ENCODE measurements at regions not wholly inside any gene's neighbourhood (a gene's known extent, or its start where the extent isn't known, plus 50 kb on each side); places are given as distances from the start of the nearest gene placed in this dataset.

- no peaks in the 10 kb centered on the region for H3K27me3 ChIP-seq (ENCODE audit: low read length)
- DNase-seq (no peak), ATAC-seq (no peak)
- H3K79me2 ChIP-seq (ENCODE audit: low read length), result no peaks in the 10 kb centered on the region
- H2AFZ ChIP-seq (ENCODE audit: low read length), result no peak overlapping the region
- H3K4me1 ChIP-seq (ENCODE audit: insufficient read depth, low read length), result peaks cover 47% of the 10 kb centered on the region
- H3K27ac ChIP-seq (ENCODE audit: low read length), result no peak overlapping the region
- H4K20me1 ChIP-seq (ENCODE audit: low read length), result no peaks in the 10 kb centered on the region
- CTCF ChIA-PET, result no interaction called here
- H3K36me3 ChIP-seq (ENCODE audit: low read depth, low read length), result no peaks in the 10 kb centered on the region
- H3F3A ChIP-seq (ENCODE audit: low read length, unreplicated experiment), result peaks cover 3% of the 10 kb centered on the region
- intact Hi-C loops (cut with micrococcal nuclease), result loop anchor here (10.0 kb wide), 1 partner anchor 107 kb away; no protein-coding TSS in a partner anchor
- H3K9me2 ChIP-seq (replicated peaks; ENCODE audit: low read length), result no peaks in the 10 kb centered on the region
- no TSS peak for BruUV-seq (replicated peaks)
- POLR2A ChIA-PET (ENCODE audit: unreplicated experiment), result no interaction called here
- H3K4me2 ChIP-seq (ENCODE audit: low read length), result no peak overlapping the region
- H3K4me3 ChIP-seq (ENCODE audit: low read length), result no peak overlapping the region
- H3K9ac ChIP-seq (ENCODE audit: low read length), result no peak overlapping the region
- TF ChIP-seq EZH2 (IDR thresholded peaks at IDR 0.05; ENCODE audit: low read length, unreplicated experiment) (no peak), CTCF (conservative IDR thresholded peaks at IDR 0.05; ENCODE audit: low read depth, low read length) (no peak), EZH2phosphoT487 (IDR thresholded peaks at IDR 0.05; ENCODE audit: borderline replicate concordance, low read length) (no peak)
- H3K9me3 ChIP-seq (ENCODE audit: low read length), result no peaks in the 10 kb centered on the region
Observed at GRCh38 chr7:19401461-19401860, 256.2 kb upstream of the FERD3L start.

DNA sequence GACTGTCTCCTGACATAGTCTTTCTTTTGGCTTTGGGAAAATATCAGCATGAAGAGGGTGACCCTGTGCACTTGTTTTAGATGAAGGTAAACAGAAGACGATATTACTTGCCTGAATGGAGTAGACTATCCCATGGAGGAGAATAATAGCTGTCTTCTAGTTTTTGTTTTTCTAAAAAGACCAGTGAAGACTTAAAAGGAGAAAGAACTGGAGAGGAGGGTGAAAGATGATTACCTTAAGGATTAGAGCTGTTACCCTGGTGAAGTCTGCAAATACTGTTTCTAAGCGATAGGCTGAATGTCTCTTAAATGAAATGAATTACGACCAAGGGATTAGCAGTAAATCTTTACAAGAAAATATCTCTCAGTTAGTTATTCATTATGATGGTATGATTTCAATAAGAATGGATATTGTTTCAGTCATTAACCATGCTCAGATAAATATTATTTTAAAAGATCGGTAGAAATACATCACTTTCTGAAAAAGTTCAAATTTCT, 255.6 kb upstream of the FERD3L start:
- TF ChIP-seq EZH2phosphoT487 (IDR thresholded peaks at IDR 0.05; ENCODE audit: borderline replicate concordance, low read length) (no peak), EZH2 (IDR thresholded peaks at IDR 0.05; ENCODE audit: low read length, unreplicated experiment) (no peak), CTCF (conservative IDR thresholded peaks at IDR 0.05; ENCODE audit: low read depth, low read length) (no peak)
- no peaks in the 10 kb centered on the region for H3K9me3 ChIP-seq (ENCODE audit: low read length)
- no peak overlapping the region for H3K4me3 ChIP-seq (ENCODE audit: low read length)
- ChIA-PET CTCF (no interaction called here), POLR2A (ENCODE audit: unreplicated experiment) (no interaction called here)
- ATAC-seq (no peak), DNase-seq (no peak)
- intact Hi-C loops (cut with micrococcal nuclease), result loop anchor here (10.0 kb wide), 1 partner anchor 106 kb away; no protein-coding TSS in a partner anchor
- H4K20me1 ChIP-seq (ENCODE audit: low read length), result no peaks in the 10 kb centered on the region
- H3K79me2 ChIP-seq (ENCODE audit: low read length), result no peaks in the 10 kb centered on the region
- no TSS peak for BruUV-seq (replicated peaks)
- peaks cover 3% of the 10 kb centered on the region for H3F3A ChIP-seq (ENCODE audit: low read length, unreplicated experiment)
- no peak overlapping the region for H3K27ac ChIP-seq (ENCODE audit: low read length)
- no peaks in the 10 kb centered on the region for H3K27me3 ChIP-seq (ENCODE audit: low read length)
- peaks cover 42% of the 10 kb centered on the region for H3K4me1 ChIP-seq (ENCODE audit: insufficient read depth, low read length)
- H3K4me2 ChIP-seq (ENCODE audit: low read length), result no peak overlapping the region
- no peak overlapping the region for H2AFZ ChIP-seq (ENCODE audit: low read length)
- no peak overlapping the region for H3K9ac ChIP-seq (ENCODE audit: low read length)
- no peaks in the 10 kb centered on the region for H3K9me2 ChIP-seq (replicated peaks; ENCODE audit: low read length)
- no peaks in the 10 kb centered on the region for H3K36me3 ChIP-seq (ENCODE audit: low read depth, low read length)

GRCh38 chr7:19397911-19398310, 252.7 kb upstream of the FERD3L start:
- Histone ChIP-seq H2AFZ (ENCODE audit: low read length) (peak overlapping the region; percentile 48; the same call in 1 of the 2 replicates), H3K27ac (ENCODE audit: low read length) (peak overlapping the region; percentile 66), H3K4me2 (ENCODE audit: low read length) (peak overlapping the region; percentile 71), H3K36me3 (ENCODE audit: low read depth, low read length) (no peaks in the 10 kb centered on the region), H3K27me3 (ENCODE audit: low read length) (no peaks in the 10 kb centered on the region), H3K4me1 (ENCODE audit: insufficient read depth, low read length) (peaks cover 18% of the 10 kb centered on the region), H3K9me3 (ENCODE audit: low read length) (no peaks in the 10 kb centered on the region), H3K79me2 (ENCODE audit: low read length) (no peaks in the 10 kb centered on the region), H3K9ac (ENCODE audit: low read length) (peak overlapping the region; percentile 6; the same call in 1 of the 2 replicates), H3K4me3 (ENCODE audit: low read length) (peak overlapping the region; percentile 39; the same call in 1 of the 2 replicates), H3F3A (ENCODE audit: low read length, unreplicated experiment) (no peaks in the 10 kb centered on the region), H3K9me2 (replicated peaks; ENCODE audit: low read length) (no peaks in the 10 kb centered on the region), H4K20me1 (ENCODE audit: low read length) (no peaks in the 10 kb centered on the region)
- POLR2A ChIA-PET (ENCODE audit: unreplicated experiment), result no interaction called here
- TF ChIP-seq EZH2phosphoT487 (IDR thresholded peaks at IDR 0.05; ENCODE audit: borderline replicate concordance, low read length) (no peak), EZH2 (IDR thresholded peaks at IDR 0.05; ENCODE audit: low read length, unreplicated experiment) (no peak), CTCF (conservative IDR thresholded peaks at IDR 0.05; ENCODE audit: low read depth, low read length) (no peak)
- intact Hi-C loops (cut with micrococcal nuclease), result no loop called here
- DNase-seq, result peak; percentile 77
- ATAC-seq, result peak; percentile 98
- no TSS peak for BruUV-seq (replicated peaks)
- CTCF ChIA-PET, result no interaction called here

All from PC-3 (cell line).